Heart left ventricle (tissue), 13 donors: ENCODE measurements at regions not wholly inside any gene's neighbourhood (a gene's known extent, or its start where the extent isn't known, plus 50 kb on each side); places are given as distances from the start of the nearest gene placed in this dataset.

ENCODE experiments used
- POLR2A ChIP-seq, 2 donors: fragments of 450-650 bp; IDR thresholded peaks; one replicate each; pipeline ENCODE4 v1.6.1; 2017; ENCODE audit warnings: antibody characterized with exemption in 2 of 2, mild to moderate bottlenecking in 2 of 2, moderate library complexity in 2 of 2
- TF ChIP-seq, protein P1 (sequence below), 12 donors: fragments of 200-600 bp; sonication (generic) in 4 of 12; IDR thresholded peaks; one replicate each; pipeline versions ENCODE4 v1.5.0 to v1.8.0; 2018 to 2022; ENCODE audit warnings: antibody characterized with exemption in 12 of 12, mild to moderate bottlenecking in 5 of 12
- donor health status: ischemic (EF 13 %, LVEDD 7.1; RV severe dilation, severe dysfunction).
- donor health status: DM: no; HTN: yes; CAD: no.
- donor health status: DM: no; HTN: no; CAD: no.
- donor health status: ischemic (EF 25% LVEDD 6.9; RV normal size, moderate dysfunction).
- donor health status: ischemic (EF 25% LVEDD 5.7; RV mildly dilated, moderate dysfunction).
- donor health status: ischemic (EF 35%, LVEDD 5.7; RV mildly dilated, moderate dysfunction).
- donor health status: nonischemic (EF 11% LVEDD 7.7; RV severe dilation, severe dysfunction).
- donor health status: DM: yes; HTN: yes; CAD: no.
- donor health status: PGD.
- donor health status: ischemic (EF 29% LVEDD 5.4; RV normal size, mild dysfunction).
- donor health status: nonischemic (EF 23%, LVEDD 6.1; RV moderate dilation, normal function).

DNA sequence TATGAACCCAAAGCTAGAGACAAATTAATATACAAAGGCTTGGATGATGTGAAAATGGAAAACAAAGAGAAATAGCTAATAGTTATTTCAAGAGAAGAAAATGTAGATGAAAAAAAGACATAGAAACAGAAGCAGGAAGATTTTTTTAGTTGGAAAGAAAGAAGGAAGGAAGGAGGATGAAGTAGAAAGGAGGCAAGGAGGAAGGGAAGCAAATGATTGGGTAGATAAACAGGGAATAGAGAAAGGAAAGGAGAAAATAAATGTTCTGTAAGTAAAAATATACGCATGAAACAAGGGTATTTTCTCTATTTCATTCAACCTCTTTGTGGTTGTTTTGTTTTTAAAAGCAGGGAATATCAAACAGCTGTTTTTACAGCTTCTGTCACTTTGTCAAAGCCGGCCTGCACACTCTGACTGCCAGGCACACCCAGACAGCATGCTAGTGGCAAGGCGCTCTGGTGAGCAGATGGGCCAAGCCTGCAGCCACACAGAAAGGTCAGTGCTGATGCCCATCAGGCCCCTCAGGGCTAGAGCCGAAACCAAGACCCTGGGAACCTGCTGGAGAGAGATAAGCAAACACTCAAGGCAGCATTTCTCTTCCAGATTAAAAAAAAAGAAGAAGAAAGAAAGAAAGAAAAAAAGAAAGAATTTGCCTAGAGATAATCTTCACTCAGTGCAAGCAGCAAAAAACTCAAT is 72.9 kb upstream of the CTTNBP2NL start:
- TF ChIP-seq, protein P1, sequence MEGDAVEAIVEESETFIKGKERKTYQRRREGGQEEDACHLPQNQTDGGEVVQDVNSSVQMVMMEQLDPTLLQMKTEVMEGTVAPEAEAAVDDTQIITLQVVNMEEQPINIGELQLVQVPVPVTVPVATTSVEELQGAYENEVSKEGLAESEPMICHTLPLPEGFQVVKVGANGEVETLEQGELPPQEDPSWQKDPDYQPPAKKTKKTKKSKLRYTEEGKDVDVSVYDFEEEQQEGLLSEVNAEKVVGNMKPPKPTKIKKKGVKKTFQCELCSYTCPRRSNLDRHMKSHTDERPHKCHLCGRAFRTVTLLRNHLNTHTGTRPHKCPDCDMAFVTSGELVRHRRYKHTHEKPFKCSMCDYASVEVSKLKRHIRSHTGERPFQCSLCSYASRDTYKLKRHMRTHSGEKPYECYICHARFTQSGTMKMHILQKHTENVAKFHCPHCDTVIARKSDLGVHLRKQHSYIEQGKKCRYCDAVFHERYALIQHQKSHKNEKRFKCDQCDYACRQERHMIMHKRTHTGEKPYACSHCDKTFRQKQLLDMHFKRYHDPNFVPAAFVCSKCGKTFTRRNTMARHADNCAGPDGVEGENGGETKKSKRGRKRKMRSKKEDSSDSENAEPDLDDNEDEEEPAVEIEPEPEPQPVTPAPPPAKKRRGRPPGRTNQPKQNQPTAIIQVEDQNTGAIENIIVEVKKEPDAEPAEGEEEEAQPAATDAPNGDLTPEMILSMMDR (IDR thresholded peaks at IDR 0.05) = no peak
- no peak for TF ChIP-seq POLR2A (IDR thresholded peaks at IDR 0.05)
